ENCODE measurements at regions not wholly inside any gene's neighbourhood (a gene's known extent, or its start where the extent isn't known, plus 50 kb on each side); places are given as distances from the start of the nearest gene placed in this dataset.
"Not testable (repeated sequence)": the region's sequence is repeated elsewhere in the genome, so short reads cannot be mapped to it uniquely, and the experiment has no call there.

- no peaks in the 10 kb centered on the region for H3K27me3 Mint-ChIP-seq (ENCODE audit: low read depth)
- H3K79me2 ChIP-seq (ENCODE audit: insufficient read depth, low read length): no peaks in the 10 kb centered on the region
These were observed 462.5 kb downstream of the AMY1C start for GRCh38 chr1:104212239-104212638.

GRCh38 chr1:104217395-104217986, 467.8 kb downstream of the AMY1C start:
- not testable (repeated sequence) for H4K20me1 ChIP-seq (ENCODE audit: control insufficient read depth, insufficient read depth, insufficient read length); H3K18ac ChIP-seq (ENCODE audit: insufficient read length, low read depth, low read length)

More at GRCh38 chr1:104212239-104212638, 462.5 kb downstream of the AMY1C start:
- Histone ChIP-seq H3K27ac (ENCODE audit: insufficient read length, low read depth, low read length) (no peak overlapping the region), H3K14ac (ENCODE audit: insufficient read depth, low read length) (no peak overlapping the region), H2BK5ac (ENCODE audit: insufficient read length, low read length) (no peak overlapping the region), H4K20me1 (ENCODE audit: control insufficient read depth, insufficient read depth, insufficient read length) (no peaks in the 10 kb centered on the region), H3K56ac (ENCODE audit: insufficient read length, low read depth, low read length) (no peak overlapping the region), H3K79me1 (ENCODE audit: insufficient read depth, low read depth, low read length, poor library complexity, severe bottlenecking) (no peaks in the 10 kb centered on the region), H4K5ac (ENCODE audit: insufficient read length, low read depth, low read length) (no peak overlapping the region), H3K27me3 (ENCODE audit: insufficient read depth, low read length) (no peaks in the 10 kb centered on the region), H3K4ac (ENCODE audit: low read depth, low read length) (no peak overlapping the region), H3K4me1 (ENCODE audit: insufficient read depth, low read length) (no peaks in the 10 kb centered on the region), H3K9me3 (ENCODE audit: control insufficient read depth, low read depth, low read length) (no peaks in the 10 kb centered on the region), H3K23me2 (ENCODE audit: insufficient read length, low read depth, low read length, poor library complexity, severe bottlenecking) (no peaks in the 10 kb centered on the region), H2BK12ac (ENCODE audit: insufficient read length, low read depth, low read length) (no peak overlapping the region), H3K18ac (ENCODE audit: insufficient read length, low read depth, low read length) (no peak overlapping the region), H2AFZ (ENCODE audit: low read length) (no peak overlapping the region), H2AK5ac (ENCODE audit: insufficient read length, low read length) (no peak overlapping the region), H2BK120ac (ENCODE audit: low read depth, low read length, poor library complexity, severe bottlenecking) (no peak overlapping the region), H2BK15ac (ENCODE audit: low read depth, low read length) (no peak overlapping the region), H3T11ph (ENCODE audit: low read length) (no peak overlapping the region), H3K4me2 (ENCODE audit: insufficient read depth, insufficient read length, low read length) (no peak overlapping the region), H4K8ac (replicated peaks; ENCODE audit: insufficient read length, low read depth, low read length) (no peak overlapping the region), H4K91ac (ENCODE audit: insufficient read length, low read depth, low read length) (no peak overlapping the region), H3K23ac (ENCODE audit: insufficient read length, low read depth, low read length) (no peak overlapping the region), H2BK20ac (ENCODE audit: low read depth, low read length, poor library complexity, severe bottlenecking) (no peak overlapping the region), H3K9ac (ENCODE audit: extremely low read depth, insufficient read length, low read length) (no peak overlapping the region)
- H3K4me3 Mint-ChIP-seq: no peak overlapping the region
- no peak for DNase-seq
- no CpG with 5 or more reads among the region's 1 CpG for WGBS (ENCODE audit: extremely low coverage, insufficient read length, low lambda C conversion rate)
- peaks cover 10 to 11% of the 10 kb centered on the region in 2 experiments for H3K9me3 Mint-ChIP-seq
- no peaks in the 10 kb centered on the region; a peak in 1 of 4 replicates for H3K4me1 Mint-ChIP-seq
- peaks cover 0 to 9% (median 6%) of the 10 kb centered on the region in 3 experiments; a peak in 5 of 7 replicates for H3K36me3 Mint-ChIP-seq (ENCODE audit: insufficient read depth in 1 of 3, low read depth in 3 of 3)
- no peak overlapping the region for H3K27ac Mint-ChIP-seq
- TF ChIP-seq CTCF (conservative IDR thresholded peaks at IDR 0.05): no peak

More at GRCh38 chr1:104217395-104217986, 467.8 kb downstream of the AMY1C start:
- H3K14ac ChIP-seq (ENCODE audit: insufficient read depth, low read length); H3K27me3 Mint-ChIP-seq (ENCODE audit: low read depth); H2BK120ac ChIP-seq (ENCODE audit: low read depth, low read length, poor library complexity, severe bottlenecking); H4K91ac ChIP-seq (ENCODE audit: insufficient read length, low read depth, low read length); H3K9ac ChIP-seq (ENCODE audit: extremely low read depth, insufficient read length, low read length); H3K27me3 ChIP-seq (ENCODE audit: insufficient read depth, low read length); H2BK5ac ChIP-seq (ENCODE audit: insufficient read length, low read length); H3K23me2 ChIP-seq (ENCODE audit: insufficient read length, low read depth, low read length, poor library complexity, severe bottlenecking); H3K79me2 ChIP-seq (ENCODE audit: insufficient read depth, low read length); H3K23ac ChIP-seq (ENCODE audit: insufficient read length, low read depth, low read length); H3K79me1 ChIP-seq (ENCODE audit: insufficient read depth, low read depth, low read length, poor library complexity, severe bottlenecking); H3K56ac ChIP-seq (ENCODE audit: insufficient read length, low read depth, low read length); H2BK15ac ChIP-seq (ENCODE audit: low read depth, low read length); H3T11ph ChIP-seq (ENCODE audit: low read length); H3K4me3 Mint-ChIP-seq; H2AFZ ChIP-seq (ENCODE audit: low read length); H2BK20ac ChIP-seq (ENCODE audit: low read depth, low read length, poor library complexity, severe bottlenecking); H4K8ac ChIP-seq (replicated peaks; ENCODE audit: insufficient read length, low read depth, low read length); H3K4ac ChIP-seq (ENCODE audit: low read depth, low read length); H3K27ac ChIP-seq (ENCODE audit: insufficient read length, low read depth, low read length); H3K4me2 ChIP-seq (ENCODE audit: insufficient read depth, insufficient read length, low read length); H2BK12ac ChIP-seq (ENCODE audit: insufficient read length, low read depth, low read length); H3K27ac Mint-ChIP-seq; H2AK5ac ChIP-seq (ENCODE audit: insufficient read length, low read length); H3K9me3 ChIP-seq (ENCODE audit: control insufficient read depth, low read depth, low read length); H3K4me1 Mint-ChIP-seq; H3K4me1 ChIP-seq (ENCODE audit: insufficient read depth, low read length); H4K5ac ChIP-seq (ENCODE audit: insufficient read length, low read depth, low read length); DNase-seq: not testable (repeated sequence)
- Mint-ChIP-seq H3K36me3 (ENCODE audit: insufficient read depth in 1 of 3, low read depth in 3 of 3) (peaks cover 2 to 33% (median 20%) of the 10 kb centered on the region in 3 experiments), H3K9me3 (peaks cover 33 to 42% of the 10 kb centered on the region in 2 experiments)
- WGBS (ENCODE audit: extremely low coverage, insufficient read length, low lambda C conversion rate): no CpG with 5 or more reads among the region's 28 CpGs

Measured in H9 (cell line).